Loucy (cell line): ENCODE measurements at regions not wholly inside any gene's neighbourhood (a gene's known extent, or its start where the extent isn't known, plus 50 kb on each side); places are given as distances from the start of the nearest gene placed in this dataset.

Source experiments
- H2AFZ ChIP-seq: fragments of 200-600 bp; sonication (generic); 2 replicates; pipeline ENCODE4 v1.6.0; 2016; ENCODE audit warnings: antibody characterized with exemption, mild to moderate bottlenecking, low read length, moderate library complexity
- H3F3A ChIP-seq: fragments of 200-600 bp; 2 replicates; pipeline ENCODE4 v1.6.0; 2016; ENCODE audit warnings: antibody characterized with exemption, low read depth, mild to moderate bottlenecking
- H3K27me3 ChIP-seq: fragments of 200-600 bp; sonication (generic); 2 replicates; pipeline ENCODE4 v1.6.1; 2014; ENCODE audit warnings: low read length, mild to moderate bottlenecking; ENCODE audit not compliant: insufficient read depth, poor library complexity, severe bottlenecking
- H3K36me3 ChIP-seq: fragments of 200-600 bp; sonication (generic); 2 replicates; pipeline ENCODE4 v1.6.1; 2016; ENCODE audit warnings: low read length; ENCODE audit not compliant: insufficient read depth
- H3K4me1 ChIP-seq: fragments of 200-600 bp; sonication (generic); 2 replicates; pipeline ENCODE4 v1.5.1; 2014; ENCODE audit warnings: low read length, mild to moderate bottlenecking; ENCODE audit not compliant: insufficient read depth, poor library complexity, severe bottlenecking
- H3K4me2 ChIP-seq: fragments of 200-600 bp; sonication (generic); 2 replicates; pipeline ENCODE4 v1.6.0; 2014; ENCODE audit warnings: antibody characterized with exemption, low read length, low read depth, mild to moderate bottlenecking; ENCODE audit not compliant: poor library complexity, severe bottlenecking
- H3K4me3 ChIP-seq: fragments of 200-600 bp; sonication (generic); 2 replicates; pipeline ENCODE4 v1.5.1; 2014; ENCODE audit warnings: low read length, mild to moderate bottlenecking, mixed read lengths; ENCODE audit not compliant: poor library complexity, severe bottlenecking
- H3K79me2 ChIP-seq: fragments of 200-600 bp; sonication (generic); 2 replicates; pipeline ENCODE4 v1.6.1; 2014; ENCODE audit warnings: low read length; ENCODE audit not compliant: insufficient read depth
- H3K9ac ChIP-seq: fragments of 200-600 bp; sonication (generic); 2 replicates; pipeline ENCODE4 v1.6.0; 2014; ENCODE audit warnings: mild to moderate bottlenecking, low read depth, low read length, moderate library complexity; ENCODE audit not compliant: poor library complexity, severe bottlenecking
- H3K9me2 ChIP-seq: fragments of 200-600 bp; sonication (generic); replicated peaks from 2 replicates; pipeline ENCODE4 v1.6.1; 2016; ENCODE audit warnings: low read depth, low read length, mixed read lengths
- H3K9me3 ChIP-seq: fragments of 200-600 bp; sonication (generic); 2 replicates; pipeline ENCODE4 v1.6.1; 2014; ENCODE audit warnings: mild to moderate bottlenecking, antibody characterized with exemption, low read length, low read depth; ENCODE audit not compliant: insufficient read depth
- H4K20me1 ChIP-seq: fragments of 200-600 bp; sonication (generic); 2 replicates; pipeline ENCODE4 v1.6.0; 2014; ENCODE audit warnings: antibody characterized with exemption, low read length, mild to moderate bottlenecking; ENCODE audit not compliant: insufficient read depth, poor library complexity, severe bottlenecking
- EZH2phosphoT487 ChIP-seq: fragments of 200-600 bp; IDR thresholded peaks from 2 replicates; pipeline ENCODE4 v1.6.1; 2018; ENCODE audit warnings: antibody characterized with exemption, mild to moderate bottlenecking, moderate library complexity, borderline replicate concordance
- TF ChIP-seq, protein P1 (sequence below): fragments of 200-600 bp; sonication (generic); conservative IDR thresholded peaks from 2 replicates; pipeline ENCODE4 v1.5.1; 2014; ENCODE audit warnings: mild to moderate bottlenecking, antibody characterized with exemption, low read length

DNA sequence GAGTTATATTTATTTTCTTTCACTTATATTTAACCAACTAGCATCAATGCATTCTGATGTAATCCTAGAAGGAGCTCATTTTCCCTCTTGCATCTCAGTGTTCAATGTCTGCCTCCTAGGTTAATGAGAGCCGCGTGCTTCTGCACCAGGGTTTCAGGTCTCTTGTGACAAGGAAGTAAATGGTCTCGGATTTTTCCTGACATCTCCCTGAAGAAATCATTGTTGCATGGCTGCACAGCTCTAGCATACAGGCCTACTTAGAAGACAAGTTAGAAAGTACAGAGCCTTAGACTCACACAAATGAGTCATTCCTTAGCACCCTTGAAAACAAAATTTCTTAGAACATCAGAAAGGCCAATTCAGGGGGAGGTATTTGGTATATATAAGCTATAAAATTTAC lies 57.2 kb upstream of the KLF12 start:
- peaks cover 10% of the 10 kb centered on the region for H3K4me1 ChIP-seq
- no peaks in the 10 kb centered on the region for H3K9me3 ChIP-seq
- no peaks in the 10 kb centered on the region for H3K9me2 ChIP-seq
- no peaks in the 10 kb centered on the region for H3K79me2 ChIP-seq
- no peaks in the 10 kb centered on the region for H3F3A ChIP-seq
- H3K36me3 ChIP-seq, result no peaks in the 10 kb centered on the region
- no peak overlapping the region for H3K4me3 ChIP-seq
- H3K9ac ChIP-seq, result no peak overlapping the region
- no peak overlapping the region for H3K4me2 ChIP-seq
- no peak overlapping the region for H2AFZ ChIP-seq
- H3K27me3 ChIP-seq, result peaks cover 16% of the 10 kb centered on the region
- no peak for TF ChIP-seq EZH2phosphoT487
- TF ChIP-seq, protein P1, sequence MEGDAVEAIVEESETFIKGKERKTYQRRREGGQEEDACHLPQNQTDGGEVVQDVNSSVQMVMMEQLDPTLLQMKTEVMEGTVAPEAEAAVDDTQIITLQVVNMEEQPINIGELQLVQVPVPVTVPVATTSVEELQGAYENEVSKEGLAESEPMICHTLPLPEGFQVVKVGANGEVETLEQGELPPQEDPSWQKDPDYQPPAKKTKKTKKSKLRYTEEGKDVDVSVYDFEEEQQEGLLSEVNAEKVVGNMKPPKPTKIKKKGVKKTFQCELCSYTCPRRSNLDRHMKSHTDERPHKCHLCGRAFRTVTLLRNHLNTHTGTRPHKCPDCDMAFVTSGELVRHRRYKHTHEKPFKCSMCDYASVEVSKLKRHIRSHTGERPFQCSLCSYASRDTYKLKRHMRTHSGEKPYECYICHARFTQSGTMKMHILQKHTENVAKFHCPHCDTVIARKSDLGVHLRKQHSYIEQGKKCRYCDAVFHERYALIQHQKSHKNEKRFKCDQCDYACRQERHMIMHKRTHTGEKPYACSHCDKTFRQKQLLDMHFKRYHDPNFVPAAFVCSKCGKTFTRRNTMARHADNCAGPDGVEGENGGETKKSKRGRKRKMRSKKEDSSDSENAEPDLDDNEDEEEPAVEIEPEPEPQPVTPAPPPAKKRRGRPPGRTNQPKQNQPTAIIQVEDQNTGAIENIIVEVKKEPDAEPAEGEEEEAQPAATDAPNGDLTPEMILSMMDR, result no peak
- no peaks in the 10 kb centered on the region for H4K20me1 ChIP-seq

- H3K9me2 ChIP-seq, result no peaks in the 10 kb centered on the region
- no peak overlapping the region for H3K9ac ChIP-seq
- H2AFZ ChIP-seq, result no peak overlapping the region
- peaks cover 12% of the 10 kb centered on the region for H3K27me3 ChIP-seq
- TF ChIP-seq EZH2phosphoT487, result no peak
- TF ChIP-seq, protein P1, result no peak
- H3K36me3 ChIP-seq, result no peaks in the 10 kb centered on the region
- H3K9me3 ChIP-seq, result no peaks in the 10 kb centered on the region
- no peaks in the 10 kb centered on the region for H4K20me1 ChIP-seq
- no peaks in the 10 kb centered on the region for H3F3A ChIP-seq
- H3K4me1 ChIP-seq, result peaks cover 10% of the 10 kb centered on the region
- H3K4me3 ChIP-seq, result no peak overlapping the region
- H3K79me2 ChIP-seq, result no peaks in the 10 kb centered on the region
- H3K4me2 ChIP-seq, result peak overlapping the region; percentile 29
Observed at GRCh38 chr13:74190999-74191398, 56.8 kb upstream of the KLF12 start.

DNA sequence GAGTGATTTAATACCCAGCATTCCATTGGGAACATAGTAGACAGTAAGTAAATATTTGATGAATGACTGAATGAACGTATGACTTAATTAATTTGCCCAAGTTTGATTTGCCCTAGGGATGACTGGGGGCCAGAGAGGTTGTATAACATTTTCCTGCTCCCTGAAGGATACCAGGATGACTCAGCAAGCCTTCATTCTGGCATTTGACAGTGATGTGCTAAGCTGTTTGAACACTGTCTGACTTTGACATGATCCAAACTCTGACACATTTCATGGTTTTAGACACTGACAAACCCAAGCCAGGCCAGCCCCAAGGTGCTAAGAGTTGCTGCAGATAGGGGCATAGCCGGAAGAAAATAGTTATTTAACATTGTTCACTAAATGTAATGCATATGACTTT lies 53.4 kb upstream of the KLF12 start:
- no peaks in the 10 kb centered on the region for H3K79me2 ChIP-seq
- no peak overlapping the region for H3K9ac ChIP-seq
- TF ChIP-seq EZH2phosphoT487, result no peak
- TF ChIP-seq, protein P1, result no peak
- no peaks in the 10 kb centered on the region for H3K36me3 ChIP-seq
- no peak overlapping the region for H3K4me2 ChIP-seq
- no peaks in the 10 kb centered on the region for H3F3A ChIP-seq
- H3K9me2 ChIP-seq, result no peaks in the 10 kb centered on the region
- H4K20me1 ChIP-seq, result no peaks in the 10 kb centered on the region
- H3K4me1 ChIP-seq, result peaks cover 10% of the 10 kb centered on the region
- no peak overlapping the region for H3K4me3 ChIP-seq
- H3K27me3 ChIP-seq, result no peaks in the 10 kb centered on the region
- H3K9me3 ChIP-seq, result no peaks in the 10 kb centered on the region
- no peak overlapping the region for H2AFZ ChIP-seq
